Neural progenitor cell (in vitro differentiated cells): ENCODE measurements at regions not wholly inside any gene's neighbourhood (a gene's known extent, or its start where the extent isn't known, plus 50 kb on each side); places are given as distances from the start of the nearest gene placed in this dataset.

ENCODE experiments used
- DNase-seq: peaks from one replicate; pipeline ENCODE4 v3.0.0-alpha.2; 2016; ENCODE audit warnings: low spot score
- H2AFZ ChIP-seq: fragments of 200-600 bp; sonication (generic); replicated peaks from 2 replicates; pipeline ENCODE4 v1.6.1; 2016; ENCODE audit warnings: antibody characterized with exemption
- H3F3A ChIP-seq: fragments of 200-600 bp; sonication (generic); 2 replicates; pipeline ENCODE4 v1.6.1; 2016; ENCODE audit warnings: antibody characterized with exemption, low read depth
- H3K27ac ChIP-seq: fragments of 200-600 bp; sonication (generic); 2 replicates; pipeline ENCODE4 v1.5.1; 2016; ENCODE audit warnings: mild to moderate bottlenecking
- H3K27me3 ChIP-seq: fragments of 200-600 bp; sonication (generic); 2 replicates; pipeline ENCODE4 v1.6.1; 2016; ENCODE audit warnings: mild to moderate bottlenecking, moderate library complexity
- H3K36me3 ChIP-seq: fragments of 200-600 bp; sonication (generic); 2 replicates; pipeline ENCODE4 v1.5.1; 2016
- H3K4me1 ChIP-seq: fragments of 200-600 bp; sonication (generic); 2 replicates; pipeline ENCODE4 v1.6.1; 2016; ENCODE audit warnings: mixed run types
- H3K4me2 ChIP-seq: fragments of 200-600 bp; sonication (generic); 2 replicates; pipeline ENCODE4 v1.6.1; 2016
- H3K4me3 ChIP-seq: fragments of 200-600 bp; sonication (generic); 2 replicates; pipeline ENCODE4 v1.5.1; 2016
- H3K79me2 ChIP-seq: fragments of 200-600 bp; sonication (generic); 2 replicates; pipeline ENCODE4 v1.6.1; 2016; ENCODE audit warnings: low read depth
- H3K9ac ChIP-seq: fragments of 200-600 bp; sonication (generic); 2 replicates; pipeline ENCODE4 v1.6.1; 2016
- H3K9me3 ChIP-seq: fragments of 200-600 bp; sonication (generic); 2 replicates; pipeline ENCODE4 v1.5.1; 2016; ENCODE audit warnings: low read depth
- H4K20me1 ChIP-seq: fragments of 200-600 bp; sonication (generic); 2 replicates; pipeline ENCODE4 v1.6.1; 2016; ENCODE audit warnings: low read depth
- H3K27ac Mint-ChIP-seq: 3 replicates; pipeline ENCODE4 v1.8.0; 2021; ENCODE audit warnings: mixed read lengths
- H3K27me3 Mint-ChIP-seq: 2 replicates; pipeline ENCODE4 v1.8.0; 2022; ENCODE audit warnings: low read depth, mild to moderate bottlenecking, inconsistent platforms, moderate library complexity, mixed read lengths; ENCODE audit not compliant: insufficient read depth
- H3K36me3 Mint-ChIP-seq: 3 replicates; pipeline ENCODE4 v1.8.0; 2021; ENCODE audit warnings: mixed read lengths
- H3K4me1 Mint-ChIP-seq: 3 replicates; pipeline ENCODE4 v1.8.0; 2021; ENCODE audit warnings: mixed read lengths
- H3K4me3 Mint-ChIP-seq: 3 replicates; pipeline ENCODE4 v1.8.0; 2021; ENCODE audit warnings: mild to moderate bottlenecking, moderate library complexity, mixed read lengths
- H3K9me3 Mint-ChIP-seq: 3 replicates; pipeline ENCODE4 v1.8.0; 2020; ENCODE audit warnings: mixed read lengths
- CTCF ChIP-seq: fragments of 200-600 bp; sonication (generic); IDR thresholded peaks from 2 replicates; pipeline ENCODE4 v1.5.1; 2017; ENCODE audit warnings: antibody characterized with exemption, mild to moderate bottlenecking
- EZH2 ChIP-seq: fragments of 200-600 bp; sonication (generic); IDR thresholded peaks from 2 replicates; pipeline ENCODE4 v1.6.1; 2017; ENCODE audit warnings: antibody characterized with exemption, mild to moderate bottlenecking, moderate library complexity
- EZH2phosphoT487 ChIP-seq: fragments of 200-600 bp; sonication (generic); IDR thresholded peaks from 2 replicates; pipeline ENCODE4 v1.6.1; 2017; ENCODE audit warnings: antibody characterized with exemption

GRCh38 chr18:78862395-78862794 lies 117.2 kb upstream of the SALL3 start:
- Mint-ChIP-seq H3K36me3 (no peaks in the 10 kb centered on the region), H3K4me1 (peaks cover 29% of the 10 kb centered on the region), H3K27me3 (peaks cover 9% of the 10 kb centered on the region), H3K27ac (no peak overlapping the region), H3K9me3 (no peaks in the 10 kb centered on the region), H3K4me3 (no peak overlapping the region)
- Histone ChIP-seq H3K27me3 (no peaks in the 10 kb centered on the region), H4K20me1 (no peaks in the 10 kb centered on the region), H2AFZ (no peak overlapping the region), H3F3A (peaks cover under 1% of the 10 kb centered on the region), H3K9ac (no peak overlapping the region), H3K4me2 (no peak overlapping the region), H3K36me3 (no peaks in the 10 kb centered on the region), H3K4me1 (peaks cover 29% of the 10 kb centered on the region), H3K79me2 (no peaks in the 10 kb centered on the region), H3K4me3 (no peak overlapping the region), H3K27ac (no peak overlapping the region), H3K9me3 (no peaks in the 10 kb centered on the region)
- DNase-seq = no peak
- TF ChIP-seq EZH2phosphoT487 (no peak), EZH2 (no peak), CTCF (no peak)

GRCh38 chr18:78865056-78865598 lies 114.5 kb upstream of the SALL3 start:
- H3K27ac Mint-ChIP-seq = no peak overlapping the region
- Histone ChIP-seq H3K27me3 (no peaks in the 10 kb centered on the region), H3K79me2 (no peaks in the 10 kb centered on the region), H2AFZ (no peak overlapping the region), H3F3A (no peaks in the 10 kb centered on the region), H3K4me1 (peaks cover 7% of the 10 kb centered on the region), H3K9ac (no peak overlapping the region), H3K27ac (no peak overlapping the region), H3K4me3 (no peak overlapping the region), H3K4me2 (no peak overlapping the region), H3K9me3 (no peaks in the 10 kb centered on the region), H3K36me3 (no peaks in the 10 kb centered on the region), H4K20me1 (no peaks in the 10 kb centered on the region)
- H3K27me3 Mint-ChIP-seq = peaks cover 6% of the 10 kb centered on the region
- H3K4me3 Mint-ChIP-seq = no peak overlapping the region
- no peaks in the 10 kb centered on the region for H3K36me3 Mint-ChIP-seq
- no peaks in the 10 kb centered on the region for H3K9me3 Mint-ChIP-seq
- TF ChIP-seq EZH2 (no peak), CTCF (no peak), EZH2phosphoT487 (no peak)
- DNase-seq = no peak
- peaks cover 11% of the 10 kb centered on the region for H3K4me1 Mint-ChIP-seq

GRCh38 chr18:78865771-78866310 lies 113.8 kb upstream of the SALL3 start:
- H4K20me1 ChIP-seq = no peaks in the 10 kb centered on the region
- Mint-ChIP-seq H3K36me3 (no peaks in the 10 kb centered on the region), H3K27me3 (peaks cover 8% of the 10 kb centered on the region), H3K4me3 (no peak overlapping the region), H3K9me3 (no peaks in the 10 kb centered on the region), H3K27ac (no peak overlapping the region), H3K4me1 (peaks cover 8% of the 10 kb centered on the region)
- H3K36me3 ChIP-seq = no peaks in the 10 kb centered on the region
- no peaks in the 10 kb centered on the region for H3F3A ChIP-seq
- H2AFZ ChIP-seq = no peak overlapping the region
- H3K4me3 ChIP-seq = no peak overlapping the region
- H3K79me2 ChIP-seq = no peaks in the 10 kb centered on the region
- no peak overlapping the region for H3K27ac ChIP-seq
- no peak overlapping the region for H3K4me2 ChIP-seq
- no peak for TF ChIP-seq EZH2phosphoT487
- TF ChIP-seq EZH2 = no peak
- no peak for TF ChIP-seq CTCF
- H3K27me3 ChIP-seq = no peaks in the 10 kb centered on the region
- H3K9me3 ChIP-seq = no peaks in the 10 kb centered on the region
- no peak overlapping the region for H3K9ac ChIP-seq
- peaks cover 7% of the 10 kb centered on the region for H3K4me1 ChIP-seq
- no peak for DNase-seq
